HG03175 (cell line): ENCODE measurements at regions not wholly inside any gene's neighbourhood (a gene's known extent, or its start where the extent isn't known, plus 50 kb on each side); places are given as distances from the start of the nearest gene placed in this dataset.
"Not testable (repeated sequence)": the region's sequence is repeated elsewhere in the genome, so short reads cannot be mapped to it uniquely, and the experiment has no call there.

Experiments
- ATAC-seq: cut with Tn5 transposase; IDR thresholded peaks from one replicate; pipeline ENCODE4 v1.9.1; 2021; ENCODE audit warnings: mild to moderate bottlenecking, moderate library complexity; ENCODE audit not compliant: unreplicated experiment

DNA sequence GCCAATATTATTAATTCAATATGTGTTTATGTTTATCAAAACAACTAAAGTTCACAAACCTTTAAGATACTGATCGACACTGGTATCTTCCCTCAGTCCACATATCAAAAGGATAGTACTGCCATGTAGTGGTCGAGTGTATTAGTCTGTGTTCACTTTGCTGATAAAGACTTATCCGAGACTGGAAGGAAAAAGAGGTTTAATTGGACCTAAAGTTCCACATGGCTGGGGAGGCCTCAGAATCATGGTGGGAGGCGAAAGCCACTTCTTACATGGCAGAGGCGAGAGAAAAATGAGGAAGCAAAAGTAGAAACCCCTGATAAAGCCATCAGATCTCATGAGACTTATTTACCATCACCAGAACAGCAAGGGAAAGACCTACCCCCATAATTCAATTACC lies 325.4 kb upstream of the PHF14 start:
- ATAC-seq, result no peak

DNA sequence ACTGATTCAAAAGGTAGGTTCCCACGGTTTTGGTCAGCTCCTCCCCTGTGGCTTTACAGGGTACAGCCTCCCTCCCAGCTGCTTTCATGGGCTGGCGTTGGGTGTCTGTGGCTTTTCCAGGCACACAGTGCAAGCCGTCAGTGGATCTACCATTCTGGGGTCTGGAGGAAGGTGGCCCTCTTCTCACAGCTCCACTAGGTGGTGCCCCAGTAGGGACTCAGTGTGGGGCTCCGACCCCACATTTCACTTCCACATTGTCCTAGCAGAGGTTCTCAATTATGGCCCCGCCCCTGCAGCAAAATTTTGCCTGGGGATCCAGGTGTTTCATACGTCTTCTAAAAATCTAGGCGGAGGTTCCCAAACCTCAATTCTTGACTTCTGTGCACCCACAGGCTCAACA lies 324.6 kb upstream of the PHF14 start:
- not testable (repeated sequence) for ATAC-seq

DNA sequence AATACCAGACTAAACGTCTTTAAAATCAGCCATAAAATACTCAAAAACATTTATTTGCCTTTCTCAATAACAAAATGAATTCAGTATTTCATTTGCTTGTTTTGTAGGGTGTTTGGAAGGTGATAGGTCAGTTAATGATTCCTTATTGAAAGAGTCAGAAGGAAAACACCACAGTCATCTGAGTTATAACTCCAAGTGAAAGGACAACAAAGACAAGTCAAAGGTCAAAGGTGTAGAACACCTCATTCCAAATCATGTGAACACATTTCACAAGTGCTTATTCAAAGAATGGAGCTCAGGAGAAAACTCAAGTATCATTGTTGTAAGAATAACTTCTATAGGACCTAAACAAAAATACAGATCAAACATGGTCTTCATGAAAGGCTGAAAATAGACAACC lies 318.6 kb upstream of the PHF14 start:
- ATAC-seq, result no peak

DNA sequence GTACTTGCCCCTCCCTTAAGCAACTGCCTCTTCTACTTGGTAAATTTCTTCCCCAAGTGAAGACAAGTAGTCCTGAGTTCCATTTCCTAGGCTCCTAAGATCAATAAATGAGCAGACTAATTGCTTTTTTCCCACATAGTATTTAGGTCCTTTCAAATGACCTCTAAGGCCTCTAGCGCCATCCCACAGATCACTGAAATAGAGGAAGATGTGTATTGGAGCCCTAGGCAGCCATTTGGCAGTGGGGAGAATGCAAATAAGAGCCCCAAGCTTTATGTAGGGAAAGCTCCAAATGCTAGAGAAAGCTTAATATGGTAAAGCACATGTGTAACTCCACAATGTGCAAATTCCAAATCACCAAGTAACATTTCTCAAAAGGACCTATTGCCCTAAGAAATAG lies 316.5 kb upstream of the PHF14 start:
- ATAC-seq, result no peak

DNA sequence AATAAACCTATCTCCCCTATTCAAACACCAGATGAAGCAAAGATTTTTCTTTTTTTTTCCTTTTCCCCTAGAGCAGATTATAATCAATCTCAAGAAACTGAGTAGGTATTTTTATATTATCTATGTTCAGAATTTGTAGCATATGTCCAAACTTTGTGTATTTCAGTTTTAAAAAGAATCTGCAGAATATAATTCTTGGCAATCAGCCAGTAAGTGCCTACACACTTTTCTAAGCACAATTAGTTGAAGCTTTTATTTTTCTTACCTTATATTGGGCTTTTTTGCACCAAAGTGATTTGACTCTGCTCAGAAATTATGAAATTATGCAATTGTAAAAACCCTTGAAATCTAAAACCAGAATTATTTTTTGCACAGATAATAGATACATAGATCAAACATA lies 315.8 kb upstream of the PHF14 start:
- no peak for ATAC-seq

DNA sequence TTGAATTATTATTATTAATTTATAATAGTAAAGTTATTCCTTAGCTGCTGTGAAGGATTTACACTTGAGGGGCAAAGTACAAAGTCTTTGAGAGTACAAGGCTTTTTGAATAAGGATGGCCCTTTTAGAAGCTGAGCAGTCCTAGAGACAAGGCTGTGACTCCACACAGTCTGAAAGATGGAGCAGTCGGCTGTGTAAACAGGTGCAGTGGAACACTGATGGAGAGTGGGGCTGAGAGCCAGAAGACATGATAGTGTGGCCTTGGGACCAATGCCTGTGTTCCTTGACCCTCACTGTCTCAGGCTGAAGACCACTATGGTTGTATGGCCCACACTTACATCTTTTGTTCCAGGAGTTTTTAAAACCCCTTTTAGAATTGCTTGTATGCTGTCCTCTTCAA lies 311.2 kb upstream of the PHF14 start:
- no peak for ATAC-seq

DNA sequence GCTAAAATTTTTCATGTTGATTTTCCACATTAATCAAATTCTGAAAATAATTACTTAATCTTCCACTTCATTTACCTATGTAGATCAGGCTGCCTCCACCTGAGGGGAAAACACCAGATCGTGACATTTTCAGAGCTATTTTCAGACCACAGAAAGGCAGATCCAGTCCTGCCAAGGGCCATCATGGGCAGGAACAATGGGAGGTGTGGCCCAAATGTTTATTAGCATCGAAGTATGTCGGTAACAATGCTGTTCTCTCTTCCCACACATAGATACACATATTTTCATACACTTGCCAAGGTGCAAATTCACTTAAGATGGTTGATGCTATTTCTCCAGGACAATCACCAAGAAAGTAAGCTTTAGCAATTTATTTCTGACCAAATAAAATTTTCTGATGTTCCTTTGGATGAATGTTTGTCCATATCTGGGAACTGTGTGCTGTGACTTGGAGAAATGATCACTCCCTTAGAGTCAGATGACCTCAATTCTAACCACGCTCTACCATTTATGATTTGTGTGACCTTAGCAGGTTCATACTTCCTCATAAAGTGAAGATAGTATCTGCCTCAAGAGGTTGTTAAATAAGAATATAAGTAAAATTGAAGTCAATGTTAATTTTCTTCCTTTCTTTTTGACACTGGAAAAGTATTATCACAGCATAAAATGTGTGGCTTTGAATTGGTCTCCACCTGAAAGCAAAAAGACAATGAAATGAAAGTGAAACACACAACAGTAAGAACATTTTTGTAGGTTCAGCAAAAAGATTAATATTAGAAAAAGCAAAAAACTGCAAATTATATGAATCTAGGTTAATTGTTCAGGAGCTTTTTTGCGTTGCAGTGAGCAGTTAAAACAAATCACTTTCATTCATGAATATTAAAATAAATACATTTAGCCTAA lies 310.4 kb upstream of the PHF14 start:
- ATAC-seq, result no peak

DNA sequence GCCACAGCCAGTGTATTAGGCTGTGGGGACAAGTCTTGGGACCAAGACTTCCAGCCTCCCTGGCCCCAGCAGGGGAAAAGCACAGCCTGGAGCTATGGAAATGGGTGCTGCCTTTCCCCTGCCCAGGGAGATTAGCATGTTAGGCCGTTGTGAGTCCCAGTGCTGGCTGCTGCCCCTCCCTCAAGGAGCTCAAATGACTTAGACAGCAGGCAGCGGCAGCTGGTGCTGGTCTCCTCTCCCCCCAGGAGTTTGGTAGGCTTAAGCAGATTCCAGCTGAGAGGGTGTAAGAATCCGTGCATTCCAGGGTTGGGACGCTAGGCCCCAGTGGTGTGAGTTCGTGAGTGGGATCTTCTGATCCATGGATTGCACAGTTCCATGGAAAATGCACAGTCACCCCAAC lies 301.5 kb upstream of the PHF14 start:
- ATAC-seq, result no peak

DNA sequence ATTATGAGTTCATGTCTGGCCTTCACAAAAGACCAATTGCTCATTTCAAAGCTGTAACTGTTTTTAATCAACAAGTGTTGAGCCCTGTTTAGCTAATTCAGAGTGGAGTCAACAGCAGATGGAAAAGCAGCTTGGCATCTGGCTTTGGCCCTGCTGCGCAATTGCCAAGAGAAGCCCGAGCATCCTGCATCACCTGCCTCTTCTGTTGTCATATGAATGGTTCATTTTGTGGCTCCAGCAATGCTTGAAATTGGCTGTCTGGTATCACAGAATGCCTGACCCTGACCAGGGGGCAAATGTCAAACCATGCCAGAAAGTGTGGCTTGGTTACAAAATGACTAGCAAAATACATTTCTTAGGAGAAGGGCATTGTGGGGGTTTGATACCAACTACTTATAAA lies 296.5 kb upstream of the PHF14 start:
- ATAC-seq, result no peak

DNA sequence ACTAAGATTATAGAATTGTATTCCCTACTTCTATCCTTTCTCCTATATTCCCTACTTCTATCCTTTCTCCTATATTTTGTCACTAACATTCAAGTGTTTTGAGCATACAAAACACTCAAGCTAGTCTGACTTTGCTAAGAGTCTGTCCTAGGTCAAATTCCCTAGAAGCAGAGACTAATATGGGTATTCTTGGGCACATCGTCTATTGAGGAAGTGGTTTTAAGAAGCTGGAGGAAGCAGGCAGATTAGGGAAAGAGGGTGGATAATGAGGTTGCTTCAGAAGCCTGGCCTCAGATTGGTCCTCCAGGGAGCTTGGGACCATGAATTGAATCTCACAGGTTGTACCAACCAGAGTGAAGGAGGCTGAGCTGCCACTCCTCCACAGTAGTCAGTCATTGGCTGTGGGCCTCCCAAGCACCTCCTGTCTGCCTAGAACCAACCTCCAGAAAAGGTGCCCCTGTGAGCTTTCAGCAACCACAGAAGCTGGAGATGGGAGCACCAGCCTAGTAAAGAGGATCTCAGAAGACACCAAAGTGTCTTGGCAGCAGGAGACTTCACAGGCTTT lies 295.9 kb upstream of the PHF14 start:
- ATAC-seq, result no peak

DNA sequence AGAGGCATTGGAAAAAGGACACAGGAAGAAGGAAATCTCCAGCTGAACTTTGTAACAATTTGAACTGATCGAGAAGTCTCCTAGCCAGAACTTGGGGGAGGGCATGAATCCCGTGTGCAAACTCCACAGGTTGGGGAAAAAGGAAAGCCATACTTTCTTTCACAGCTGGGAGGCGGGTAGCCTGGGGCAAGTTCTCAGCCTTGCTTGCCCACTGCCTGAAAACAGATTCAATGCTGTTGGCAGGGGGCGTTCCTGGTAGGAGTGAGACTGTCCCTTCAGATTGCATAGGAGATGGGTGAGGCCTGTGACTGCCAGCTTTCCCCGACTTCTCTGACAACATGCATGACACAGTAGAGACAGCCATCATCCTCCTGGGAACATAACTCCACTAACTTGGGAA lies 289.1 kb upstream of the PHF14 start:
- ATAC-seq, result no peak

DNA sequence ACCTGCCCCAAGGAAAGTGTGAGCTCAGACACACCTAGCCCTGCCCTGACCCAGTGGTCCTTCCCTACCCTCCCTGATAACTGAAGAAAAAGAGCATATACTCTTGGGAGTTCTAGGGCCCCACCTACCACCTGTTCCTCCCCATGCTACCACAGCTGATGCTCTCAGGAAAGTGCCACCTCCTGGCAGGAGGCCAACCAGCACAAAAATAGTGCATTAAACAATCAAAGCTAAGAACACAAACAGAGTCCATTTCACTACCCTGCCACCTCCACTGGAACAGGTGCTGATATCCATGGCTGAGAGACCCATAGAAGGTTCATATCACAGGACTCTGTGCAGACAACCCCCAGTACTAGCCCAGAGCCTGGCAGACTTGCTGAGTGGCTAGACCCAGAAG lies 288.6 kb upstream of the PHF14 start:
- ATAC-seq, result no peak

DNA sequence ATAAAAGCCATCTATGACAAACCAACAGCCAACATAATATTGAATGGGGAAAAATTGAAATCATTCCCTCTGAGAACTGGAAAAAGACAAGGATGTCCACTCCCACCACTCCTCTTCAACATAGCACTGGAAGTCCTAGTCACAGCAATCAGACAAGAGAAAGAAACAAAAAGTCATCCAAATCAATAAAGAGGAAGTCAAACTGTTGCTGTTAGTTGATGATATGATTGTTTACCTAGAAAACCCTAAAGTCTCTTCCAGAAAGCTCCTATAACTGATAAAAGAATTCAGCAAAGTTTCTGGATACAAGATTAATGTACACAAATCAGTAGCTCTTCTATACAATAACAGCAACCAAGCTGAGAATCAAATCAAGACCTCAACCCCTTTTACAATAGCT lies 285.1 kb upstream of the PHF14 start:
- ATAC-seq, result no peak

DNA sequence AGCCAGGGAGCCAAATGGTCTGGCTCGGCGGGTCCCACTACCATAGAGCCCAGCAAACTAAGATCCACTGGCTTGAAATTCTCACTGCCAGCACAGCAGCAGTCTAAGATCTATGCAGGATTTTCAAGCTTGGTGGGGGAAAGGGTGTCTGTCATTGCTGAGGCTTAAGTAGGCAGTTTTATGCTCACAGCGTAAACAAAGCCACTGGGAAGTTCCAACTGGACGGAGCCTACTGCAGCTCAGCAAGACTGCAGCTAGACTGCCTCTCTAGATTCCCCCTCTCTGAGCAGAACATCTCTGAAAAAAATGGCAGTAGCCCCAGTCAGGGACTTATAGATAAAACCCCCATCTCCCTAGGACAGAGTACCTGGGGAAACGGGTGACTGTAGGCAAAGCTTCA lies 277.6 kb upstream of the PHF14 start:
- ATAC-seq, result no peak

DNA sequence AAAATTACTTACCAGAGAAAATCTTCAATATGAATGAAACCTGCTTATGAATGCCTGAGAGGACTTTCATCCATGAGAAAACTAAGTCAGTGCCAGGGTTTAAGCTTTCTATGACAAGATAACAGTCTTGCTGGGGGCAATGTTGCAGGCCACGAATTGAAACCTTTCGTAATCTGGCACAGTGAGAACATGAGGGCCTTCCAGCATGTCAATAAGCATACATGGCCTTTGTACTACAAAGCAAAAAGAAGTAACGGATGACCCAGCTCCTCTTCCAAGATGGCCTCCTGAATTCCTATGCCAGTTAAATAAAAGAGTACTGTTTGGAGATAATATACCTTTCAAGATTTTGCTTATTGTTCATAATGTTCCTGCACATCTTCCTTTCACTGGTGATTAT lies 270.6 kb upstream of the PHF14 start:
- no peak for ATAC-seq

DNA sequence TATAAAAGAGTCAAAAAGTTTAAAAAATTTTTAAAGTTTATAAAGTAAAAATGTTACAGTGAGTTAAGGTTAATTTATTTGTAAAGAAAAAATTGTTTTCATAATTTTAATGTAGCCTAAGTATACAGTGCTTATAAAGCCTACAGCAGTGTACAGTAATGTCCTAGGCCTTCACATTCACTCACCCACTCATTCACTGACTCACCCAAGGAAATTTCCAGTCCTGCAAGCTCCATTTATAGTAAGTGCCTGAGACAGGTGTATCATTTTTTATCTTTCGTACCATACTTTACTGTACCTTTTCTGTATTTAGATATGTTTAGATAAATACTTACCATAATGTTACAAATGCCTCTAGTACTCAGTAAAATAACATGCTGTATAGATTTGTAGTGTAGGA lies 269.7 kb upstream of the PHF14 start:
- no peak for ATAC-seq

DNA sequence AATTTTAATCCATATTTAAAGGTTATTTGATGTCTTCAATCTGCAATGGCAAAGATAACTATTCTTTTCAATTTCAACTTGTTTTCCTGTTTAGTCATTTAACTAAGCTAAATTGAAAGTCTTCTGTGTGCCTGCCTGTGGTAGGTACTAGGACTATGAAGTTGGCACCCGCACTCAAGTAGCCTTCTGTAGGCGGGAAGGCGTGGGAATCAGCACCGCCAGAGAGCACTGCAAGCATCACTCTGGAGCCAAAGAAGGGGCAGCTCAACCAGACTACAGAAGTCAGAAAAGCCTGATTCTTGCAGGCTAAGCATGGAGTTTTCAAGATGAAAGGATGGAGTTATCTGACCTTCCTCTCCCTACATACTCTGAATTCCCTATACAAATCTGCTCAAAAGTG lies 269.0 kb upstream of the PHF14 start:
- ATAC-seq, result no peak

DNA sequence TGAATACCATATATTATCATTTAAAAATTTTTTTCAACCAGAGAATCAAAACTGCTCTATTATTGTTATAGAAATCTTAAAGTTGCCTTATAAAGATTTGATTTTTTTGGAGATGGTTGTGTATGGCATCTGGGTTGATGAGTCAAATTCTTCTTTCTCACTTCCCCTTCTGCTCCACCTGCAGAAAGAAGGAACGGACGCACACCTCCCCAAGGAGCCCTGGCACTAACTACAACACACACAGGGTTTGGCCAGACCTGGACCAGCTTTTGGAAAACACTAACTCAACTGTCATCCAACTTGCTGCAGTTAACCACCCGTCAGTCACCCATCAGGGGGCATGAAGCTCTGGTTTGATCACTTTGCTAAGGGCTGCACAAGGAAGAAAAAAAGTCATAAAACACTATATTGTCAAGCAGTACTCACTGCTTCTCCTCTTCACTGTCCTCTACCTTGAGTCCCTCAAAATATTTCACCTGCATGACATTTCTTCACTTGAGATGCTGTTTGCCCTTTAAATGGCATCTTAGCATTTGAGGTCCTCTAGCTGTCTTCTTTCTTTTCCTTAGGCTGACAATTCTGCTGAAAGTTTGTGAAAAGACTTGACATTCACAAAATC lies 266.7 kb upstream of the PHF14 start:
- ATAC-seq, result peak; percentile 100

DNA sequence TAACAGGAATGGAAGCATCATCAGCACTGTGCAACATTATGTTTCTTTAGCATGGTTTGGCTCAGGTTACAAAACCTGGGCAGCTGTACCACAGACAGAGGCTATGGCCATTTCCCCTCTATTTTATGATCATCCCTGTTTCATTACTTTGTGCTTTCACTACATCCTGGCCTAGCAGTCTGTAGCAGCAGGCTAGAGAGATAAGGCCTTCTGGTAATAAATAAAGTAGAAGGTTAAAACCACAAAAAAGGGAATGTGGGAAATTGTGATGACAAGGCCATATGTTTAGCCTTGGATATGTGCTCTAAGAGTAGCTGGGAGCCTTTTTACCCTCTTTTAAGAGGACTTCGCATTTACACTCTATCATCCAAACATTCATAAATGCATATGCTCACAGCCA lies 266.2 kb upstream of the PHF14 start:
- peak; percentile 25 for ATAC-seq

DNA sequence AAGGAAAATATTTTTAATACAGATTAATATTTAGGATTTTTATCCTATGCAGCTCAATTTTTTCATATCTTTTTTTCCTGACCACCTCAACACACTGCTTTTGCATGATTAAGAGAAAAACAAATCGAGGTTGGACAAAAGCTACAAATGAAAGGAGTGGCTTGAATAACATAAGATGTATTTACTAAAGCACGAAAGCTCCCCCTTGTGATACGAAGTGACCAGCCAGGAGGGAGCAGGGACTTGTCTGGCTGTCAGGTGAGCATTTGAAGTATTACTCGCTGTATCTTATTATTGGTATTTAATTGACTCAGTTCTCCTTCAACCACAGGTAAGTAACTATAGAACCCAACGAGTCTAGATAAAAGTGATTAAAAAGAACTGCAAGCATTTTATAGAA lies 265.2 kb upstream of the PHF14 start:
- no peak for ATAC-seq

DNA sequence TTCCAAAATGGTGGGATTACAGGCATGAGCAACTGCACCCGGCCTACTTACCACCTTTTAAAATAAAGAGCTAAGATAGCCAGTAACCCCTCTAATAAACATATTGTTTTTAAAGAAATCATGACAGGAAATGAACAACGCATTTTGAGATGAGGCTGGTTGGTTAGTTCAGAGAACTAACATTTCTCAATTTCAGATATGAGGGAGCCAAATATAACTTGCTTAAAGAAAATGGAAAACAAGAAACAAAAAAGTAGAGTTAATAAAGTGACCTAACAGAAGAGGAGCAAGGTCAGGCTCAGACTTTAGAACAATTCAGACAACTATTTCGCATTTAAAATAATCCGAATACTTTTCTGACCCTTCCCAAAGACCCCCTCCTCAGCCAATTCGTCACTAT lies 254.9 kb upstream of the PHF14 start:
- no peak for ATAC-seq

DNA sequence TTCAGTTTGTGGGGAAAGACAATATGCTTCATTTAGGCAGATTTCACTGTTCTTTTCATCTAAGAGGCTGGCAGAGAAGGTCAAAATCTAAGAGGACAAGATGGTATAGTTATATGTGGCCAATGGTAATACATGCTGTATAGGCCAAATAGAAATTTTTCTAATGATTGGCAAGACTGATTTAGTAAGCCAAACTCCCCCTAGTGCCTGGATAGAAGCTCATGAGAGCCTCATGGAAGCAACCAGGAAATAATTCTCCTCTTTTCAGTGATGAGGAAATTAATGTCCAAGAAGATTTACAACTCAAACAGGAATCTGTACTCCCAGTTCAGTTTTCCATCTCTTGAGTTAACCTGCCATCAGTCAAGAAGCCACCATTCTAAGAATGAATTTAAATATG lies 253.6 kb upstream of the PHF14 start:
- ATAC-seq, result no peak
